GM23338 (cell line): ENCODE measurements at regions not wholly inside any gene's neighbourhood (a gene's known extent, or its start where the extent isn't known, plus 50 kb on each side); places are given as distances from the start of the nearest gene placed in this dataset.

Experiments used
- ATAC-seq: fragments of 200-7000 bp; cut with Tn5 transposase; 3 replicates; pipeline ENCODE4 v1.9.1; 2020
- DNase-seq: peaks from one replicate; pipeline ENCODE4 v3.0.0-alpha.2; 2015; ENCODE audit warnings: low spot score
- H2AFZ ChIP-seq: fragments of 200-600 bp; sonication (generic); 2 replicates; pipeline ENCODE4 v1.8.0; 2016; ENCODE audit warnings: antibody characterized with exemption, mild to moderate bottlenecking, moderate library complexity
- H3F3A ChIP-seq: fragments of 200-600 bp; sonication (generic); replicated peaks from 2 replicates; pipeline ENCODE4 v1.8.0; 2017; ENCODE audit warnings: antibody characterized with exemption, mixed run types, low read depth
- H3K27ac ChIP-seq: fragments of 200-600 bp; sonication (generic); 2 replicates; pipeline ENCODE4 v1.6.1; 2016; ENCODE audit warnings: low read depth
- H3K27me3 ChIP-seq: fragments of 200-600 bp; sonication (generic); 2 replicates; pipeline ENCODE4 v1.8.0; 2016; ENCODE audit warnings: mild to moderate bottlenecking, mixed run types, moderate library complexity; ENCODE audit not compliant: insufficient read depth
- H3K36me3 ChIP-seq: fragments of 200-600 bp; sonication (generic); 2 replicates; pipeline ENCODE4 v1.8.0; 2016; ENCODE audit warnings: mild to moderate bottlenecking; ENCODE audit not compliant: insufficient read depth
- H3K4me1 ChIP-seq: fragments of 200-600 bp; sonication (generic); 2 replicates; pipeline ENCODE4 v1.8.0; 2016; ENCODE audit warnings: mild to moderate bottlenecking, moderate library complexity; ENCODE audit not compliant: insufficient read depth
- H3K4me2 ChIP-seq: fragments of 200-600 bp; sonication (generic); 2 replicates; pipeline ENCODE4 v1.7.1; 2017; ENCODE audit warnings: mixed run types
- H3K4me3 ChIP-seq: fragments of 200-600 bp; sonication (generic); 2 replicates; pipeline ENCODE4 v1.6.1; 2016; ENCODE audit warnings: mixed run types
- H3K79me2 ChIP-seq: fragments of 200-600 bp; sonication (generic); replicated peaks from 2 replicates; pipeline ENCODE4 v1.8.0; 2017; ENCODE audit warnings: mild to moderate bottlenecking; ENCODE audit not compliant: insufficient read depth
- H3K9me2 ChIP-seq: fragments of 200-600 bp; sonication (generic); 2 replicates; pipeline ENCODE4 v1.8.0; 2017; ENCODE audit not compliant: insufficient read depth
- H4K20me1 ChIP-seq: fragments of 200-600 bp; sonication (generic); replicated peaks from 2 replicates; pipeline ENCODE4 v1.8.0; 2017; ENCODE audit warnings: mild to moderate bottlenecking; ENCODE audit not compliant: insufficient read depth
- H3K27ac Mint-ChIP-seq: 2 replicates; pipeline ENCODE4 v1.8.0; 2020; ENCODE audit warnings: inconsistent platforms, mild to moderate bottlenecking, moderate library complexity, mixed read lengths
- H3K27me3 Mint-ChIP-seq: 3 replicates; pipeline ENCODE4 v1.8.0; 2022; ENCODE audit warnings: low read depth, mild to moderate bottlenecking, moderate library complexity, mixed read lengths, inconsistent platforms; ENCODE audit not compliant: insufficient read depth, poor library complexity
- H3K36me3 Mint-ChIP-seq: 3 replicates; pipeline ENCODE4 v1.8.0; 2021; ENCODE audit warnings: low read depth, mild to moderate bottlenecking, inconsistent platforms, moderate library complexity, mixed read lengths
- H3K4me1 Mint-ChIP-seq: 3 replicates; pipeline ENCODE4 v1.8.0; 2020; ENCODE audit warnings: mild to moderate bottlenecking, inconsistent platforms, mixed read lengths
- H3K4me3 Mint-ChIP-seq: 3 replicates; pipeline ENCODE4 v1.8.0; 2021; ENCODE audit warnings: moderate library complexity, mild to moderate bottlenecking, inconsistent platforms, mixed read lengths
- H3K9me3 Mint-ChIP-seq: 3 replicates; pipeline ENCODE4 v1.8.0; 2020; ENCODE audit warnings: moderate library complexity, mild to moderate bottlenecking, inconsistent platforms, mixed read lengths
- CREB1 ChIP-seq: fragments of 250-450 bp; sonication (Bioruptor Pico); IDR thresholded peaks from 2 replicates; pipeline ENCODE4 v1.5.0; 2020; ENCODE audit warnings: low read depth, mild to moderate bottlenecking, moderate library complexity
- EZH2 ChIP-seq: fragments of 200-600 bp; sonication (generic); IDR thresholded peaks from one replicate; pipeline ENCODE4 v1.8.0; 2017; ENCODE audit warnings: antibody characterized with exemption, mild to moderate bottlenecking, low read depth; ENCODE audit not compliant: unreplicated experiment
- EZH2phosphoT487 ChIP-seq: fragments of 200-600 bp; sonication (generic); IDR thresholded peaks from one replicate; pipeline ENCODE4 v1.8.1; 2018; ENCODE audit warnings: antibody characterized with exemption; ENCODE audit not compliant: unreplicated experiment
- JUNB ChIP-seq: IDR thresholded peaks from one replicate; pipeline ENCODE4 v1.6.1; 2016; ENCODE audit warnings: antibody characterized with exemption; ENCODE audit not compliant: unreplicated experiment
- NANOG ChIP-seq: IDR thresholded peaks from 2 replicates; pipeline ENCODE4 v1.6.1; 2016; ENCODE audit warnings: antibody characterized with exemption, borderline replicate concordance
- POLR2AphosphoS5 ChIP-seq: IDR thresholded peaks from 2 replicates; pipeline ENCODE4 v1.6.1; 2016; ENCODE audit warnings: antibody characterized with exemption, low read depth
- STAT1 ChIP-seq: IDR thresholded peaks from one replicate; pipeline ENCODE4 v1.6.1; 2016; ENCODE audit warnings: antibody characterized with exemption; ENCODE audit not compliant: unreplicated experiment
- ZNF114 ChIP-seq: fragments of 250-450 bp; sonication (Bioruptor Pico); IDR thresholded peaks from 2 replicates; pipeline ENCODE4 v1.5.0; 2020; ENCODE audit warnings: mild to moderate bottlenecking, moderate library complexity
- ZNF331 ChIP-seq: fragments of 250-450 bp; sonication (Bioruptor Pico); IDR thresholded peaks from 2 replicates; pipeline ENCODE4 v1.5.0; 2020; ENCODE audit warnings: low read depth, mild to moderate bottlenecking, moderate library complexity
- TF ChIP-seq, protein P1 (sequence below), 2 experiments: fragments of 200-600 bp in 1 of 2; sonication (generic) in 1 of 2; conservative IDR thresholded peaks; 2 replicates each; pipeline versions ENCODE4 v1.5.1 to v1.6.1; 2016 to 2017; ENCODE audit warnings: antibody characterized with exemption in 2 of 2, low read depth in 2 of 2, mild to moderate bottlenecking in 2 of 2, moderate library complexity in 1 of 2
- TF ChIP-seq, protein P2 (sequence below): IDR thresholded peaks from 2 replicates; pipeline ENCODE4 v1.6.1; 2016; ENCODE audit warnings: antibody characterized with exemption
- TF ChIP-seq, protein P3 (sequence below): IDR thresholded peaks from one replicate; pipeline ENCODE4 v1.6.1; 2018; ENCODE audit warnings: antibody characterized with exemption; ENCODE audit not compliant: unreplicated experiment
- TF ChIP-seq, protein P4 (sequence below): fragments of 250-450 bp; sonication (Bioruptor Pico); IDR thresholded peaks from 2 replicates; pipeline ENCODE4 v1.5.0; 2020; ENCODE audit warnings: mild to moderate bottlenecking, moderate library complexity

DNA sequence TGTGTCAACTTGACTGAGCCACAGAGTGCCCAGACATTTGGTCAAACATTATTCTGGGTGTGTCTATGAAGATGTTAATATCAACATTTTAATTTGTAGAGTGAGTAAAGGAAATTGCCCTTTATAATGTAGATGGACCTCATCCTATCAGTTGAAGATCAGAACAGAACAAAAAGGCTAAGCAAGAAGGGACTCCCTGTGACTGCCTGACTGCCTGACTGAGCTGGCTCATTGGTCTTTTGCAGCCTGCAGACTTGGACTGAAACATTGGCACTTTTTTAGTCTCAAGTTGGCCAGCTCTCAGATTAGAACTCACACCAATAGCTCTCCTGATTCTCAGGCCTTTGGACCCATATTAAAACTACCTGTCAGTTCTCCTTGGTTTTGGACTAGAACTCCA, 600.4 kb upstream of the SLITRK6 start:
- Mint-ChIP-seq H3K27me3 (no peaks in the 10 kb centered on the region), H3K4me3 (no peak overlapping the region), H3K4me1 (peaks cover 6% of the 10 kb centered on the region; the same call in 2 of the 3 replicates), H3K27ac (peak overlapping the region; percentile 46; the same call in 1 of the 2 replicates), H3K9me3 (no peaks in the 10 kb centered on the region), H3K36me3 (no peaks in the 10 kb centered on the region)
- no peak overlapping the region for H3K4me3 ChIP-seq
- no peaks in the 10 kb centered on the region for H3K9me2 ChIP-seq
- H3K27me3 ChIP-seq = no peaks in the 10 kb centered on the region
- ATAC-seq = peak; percentile 51; the same call in 2 of the 3 replicates
- no peaks in the 10 kb centered on the region for H3F3A ChIP-seq
- no peaks in the 10 kb centered on the region for H3K79me2 ChIP-seq
- no peak overlapping the region for H3K4me2 ChIP-seq
- no peak for DNase-seq
- no peaks in the 10 kb centered on the region for H3K4me1 ChIP-seq
- no peaks in the 10 kb centered on the region for H3K36me3 ChIP-seq
- H2AFZ ChIP-seq = 0 out of 2 replicates have a peak overlapping the region, but pooled peaks have one; percentile 47
- TF ChIP-seq EZH2 (no peak), POLR2AphosphoS5 (no peak), STAT1 (no peak), NANOG (no peak), CREB1 (CRISPR knock-in tag) (no peak), ZNF331 (CRISPR knock-in tag) (no peak), JUNB (no peak), ZNF114 (CRISPR knock-in tag) (no peak), EZH2phosphoT487 (no peak)
- TF ChIP-seq, protein P1, sequence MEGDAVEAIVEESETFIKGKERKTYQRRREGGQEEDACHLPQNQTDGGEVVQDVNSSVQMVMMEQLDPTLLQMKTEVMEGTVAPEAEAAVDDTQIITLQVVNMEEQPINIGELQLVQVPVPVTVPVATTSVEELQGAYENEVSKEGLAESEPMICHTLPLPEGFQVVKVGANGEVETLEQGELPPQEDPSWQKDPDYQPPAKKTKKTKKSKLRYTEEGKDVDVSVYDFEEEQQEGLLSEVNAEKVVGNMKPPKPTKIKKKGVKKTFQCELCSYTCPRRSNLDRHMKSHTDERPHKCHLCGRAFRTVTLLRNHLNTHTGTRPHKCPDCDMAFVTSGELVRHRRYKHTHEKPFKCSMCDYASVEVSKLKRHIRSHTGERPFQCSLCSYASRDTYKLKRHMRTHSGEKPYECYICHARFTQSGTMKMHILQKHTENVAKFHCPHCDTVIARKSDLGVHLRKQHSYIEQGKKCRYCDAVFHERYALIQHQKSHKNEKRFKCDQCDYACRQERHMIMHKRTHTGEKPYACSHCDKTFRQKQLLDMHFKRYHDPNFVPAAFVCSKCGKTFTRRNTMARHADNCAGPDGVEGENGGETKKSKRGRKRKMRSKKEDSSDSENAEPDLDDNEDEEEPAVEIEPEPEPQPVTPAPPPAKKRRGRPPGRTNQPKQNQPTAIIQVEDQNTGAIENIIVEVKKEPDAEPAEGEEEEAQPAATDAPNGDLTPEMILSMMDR (conservative IDR thresholded peaks at IDR 0.05; ENCODE audit: low read depth in 2 of 2) = no peak
- TF ChIP-seq, protein P2, sequence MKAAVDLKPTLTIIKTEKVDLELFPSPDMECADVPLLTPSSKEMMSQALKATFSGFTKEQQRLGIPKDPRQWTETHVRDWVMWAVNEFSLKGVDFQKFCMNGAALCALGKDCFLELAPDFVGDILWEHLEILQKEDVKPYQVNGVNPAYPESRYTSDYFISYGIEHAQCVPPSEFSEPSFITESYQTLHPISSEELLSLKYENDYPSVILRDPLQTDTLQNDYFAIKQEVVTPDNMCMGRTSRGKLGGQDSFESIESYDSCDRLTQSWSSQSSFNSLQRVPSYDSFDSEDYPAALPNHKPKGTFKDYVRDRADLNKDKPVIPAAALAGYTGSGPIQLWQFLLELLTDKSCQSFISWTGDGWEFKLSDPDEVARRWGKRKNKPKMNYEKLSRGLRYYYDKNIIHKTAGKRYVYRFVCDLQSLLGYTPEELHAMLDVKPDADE = no peak
- TF ChIP-seq, protein P3, sequence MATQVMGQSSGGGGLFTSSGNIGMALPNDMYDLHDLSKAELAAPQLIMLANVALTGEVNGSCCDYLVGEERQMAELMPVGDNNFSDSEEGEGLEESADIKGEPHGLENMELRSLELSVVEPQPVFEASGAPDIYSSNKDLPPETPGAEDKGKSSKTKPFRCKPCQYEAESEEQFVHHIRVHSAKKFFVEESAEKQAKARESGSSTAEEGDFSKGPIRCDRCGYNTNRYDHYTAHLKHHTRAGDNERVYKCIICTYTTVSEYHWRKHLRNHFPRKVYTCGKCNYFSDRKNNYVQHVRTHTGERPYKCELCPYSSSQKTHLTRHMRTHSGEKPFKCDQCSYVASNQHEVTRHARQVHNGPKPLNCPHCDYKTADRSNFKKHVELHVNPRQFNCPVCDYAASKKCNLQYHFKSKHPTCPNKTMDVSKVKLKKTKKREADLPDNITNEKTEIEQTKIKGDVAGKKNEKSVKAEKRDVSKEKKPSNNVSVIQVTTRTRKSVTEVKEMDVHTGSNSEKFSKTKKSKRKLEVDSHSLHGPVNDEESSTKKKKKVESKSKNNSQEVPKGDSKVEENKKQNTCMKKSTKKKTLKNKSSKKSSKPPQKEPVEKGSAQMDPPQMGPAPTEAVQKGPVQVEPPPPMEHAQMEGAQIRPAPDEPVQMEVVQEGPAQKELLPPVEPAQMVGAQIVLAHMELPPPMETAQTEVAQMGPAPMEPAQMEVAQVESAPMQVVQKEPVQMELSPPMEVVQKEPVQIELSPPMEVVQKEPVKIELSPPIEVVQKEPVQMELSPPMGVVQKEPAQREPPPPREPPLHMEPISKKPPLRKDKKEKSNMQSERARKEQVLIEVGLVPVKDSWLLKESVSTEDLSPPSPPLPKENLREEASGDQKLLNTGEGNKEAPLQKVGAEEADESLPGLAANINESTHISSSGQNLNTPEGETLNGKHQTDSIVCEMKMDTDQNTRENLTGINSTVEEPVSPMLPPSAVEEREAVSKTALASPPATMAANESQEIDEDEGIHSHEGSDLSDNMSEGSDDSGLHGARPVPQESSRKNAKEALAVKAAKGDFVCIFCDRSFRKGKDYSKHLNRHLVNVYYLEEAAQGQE = no peak
- TF ChIP-seq, protein P4, sequence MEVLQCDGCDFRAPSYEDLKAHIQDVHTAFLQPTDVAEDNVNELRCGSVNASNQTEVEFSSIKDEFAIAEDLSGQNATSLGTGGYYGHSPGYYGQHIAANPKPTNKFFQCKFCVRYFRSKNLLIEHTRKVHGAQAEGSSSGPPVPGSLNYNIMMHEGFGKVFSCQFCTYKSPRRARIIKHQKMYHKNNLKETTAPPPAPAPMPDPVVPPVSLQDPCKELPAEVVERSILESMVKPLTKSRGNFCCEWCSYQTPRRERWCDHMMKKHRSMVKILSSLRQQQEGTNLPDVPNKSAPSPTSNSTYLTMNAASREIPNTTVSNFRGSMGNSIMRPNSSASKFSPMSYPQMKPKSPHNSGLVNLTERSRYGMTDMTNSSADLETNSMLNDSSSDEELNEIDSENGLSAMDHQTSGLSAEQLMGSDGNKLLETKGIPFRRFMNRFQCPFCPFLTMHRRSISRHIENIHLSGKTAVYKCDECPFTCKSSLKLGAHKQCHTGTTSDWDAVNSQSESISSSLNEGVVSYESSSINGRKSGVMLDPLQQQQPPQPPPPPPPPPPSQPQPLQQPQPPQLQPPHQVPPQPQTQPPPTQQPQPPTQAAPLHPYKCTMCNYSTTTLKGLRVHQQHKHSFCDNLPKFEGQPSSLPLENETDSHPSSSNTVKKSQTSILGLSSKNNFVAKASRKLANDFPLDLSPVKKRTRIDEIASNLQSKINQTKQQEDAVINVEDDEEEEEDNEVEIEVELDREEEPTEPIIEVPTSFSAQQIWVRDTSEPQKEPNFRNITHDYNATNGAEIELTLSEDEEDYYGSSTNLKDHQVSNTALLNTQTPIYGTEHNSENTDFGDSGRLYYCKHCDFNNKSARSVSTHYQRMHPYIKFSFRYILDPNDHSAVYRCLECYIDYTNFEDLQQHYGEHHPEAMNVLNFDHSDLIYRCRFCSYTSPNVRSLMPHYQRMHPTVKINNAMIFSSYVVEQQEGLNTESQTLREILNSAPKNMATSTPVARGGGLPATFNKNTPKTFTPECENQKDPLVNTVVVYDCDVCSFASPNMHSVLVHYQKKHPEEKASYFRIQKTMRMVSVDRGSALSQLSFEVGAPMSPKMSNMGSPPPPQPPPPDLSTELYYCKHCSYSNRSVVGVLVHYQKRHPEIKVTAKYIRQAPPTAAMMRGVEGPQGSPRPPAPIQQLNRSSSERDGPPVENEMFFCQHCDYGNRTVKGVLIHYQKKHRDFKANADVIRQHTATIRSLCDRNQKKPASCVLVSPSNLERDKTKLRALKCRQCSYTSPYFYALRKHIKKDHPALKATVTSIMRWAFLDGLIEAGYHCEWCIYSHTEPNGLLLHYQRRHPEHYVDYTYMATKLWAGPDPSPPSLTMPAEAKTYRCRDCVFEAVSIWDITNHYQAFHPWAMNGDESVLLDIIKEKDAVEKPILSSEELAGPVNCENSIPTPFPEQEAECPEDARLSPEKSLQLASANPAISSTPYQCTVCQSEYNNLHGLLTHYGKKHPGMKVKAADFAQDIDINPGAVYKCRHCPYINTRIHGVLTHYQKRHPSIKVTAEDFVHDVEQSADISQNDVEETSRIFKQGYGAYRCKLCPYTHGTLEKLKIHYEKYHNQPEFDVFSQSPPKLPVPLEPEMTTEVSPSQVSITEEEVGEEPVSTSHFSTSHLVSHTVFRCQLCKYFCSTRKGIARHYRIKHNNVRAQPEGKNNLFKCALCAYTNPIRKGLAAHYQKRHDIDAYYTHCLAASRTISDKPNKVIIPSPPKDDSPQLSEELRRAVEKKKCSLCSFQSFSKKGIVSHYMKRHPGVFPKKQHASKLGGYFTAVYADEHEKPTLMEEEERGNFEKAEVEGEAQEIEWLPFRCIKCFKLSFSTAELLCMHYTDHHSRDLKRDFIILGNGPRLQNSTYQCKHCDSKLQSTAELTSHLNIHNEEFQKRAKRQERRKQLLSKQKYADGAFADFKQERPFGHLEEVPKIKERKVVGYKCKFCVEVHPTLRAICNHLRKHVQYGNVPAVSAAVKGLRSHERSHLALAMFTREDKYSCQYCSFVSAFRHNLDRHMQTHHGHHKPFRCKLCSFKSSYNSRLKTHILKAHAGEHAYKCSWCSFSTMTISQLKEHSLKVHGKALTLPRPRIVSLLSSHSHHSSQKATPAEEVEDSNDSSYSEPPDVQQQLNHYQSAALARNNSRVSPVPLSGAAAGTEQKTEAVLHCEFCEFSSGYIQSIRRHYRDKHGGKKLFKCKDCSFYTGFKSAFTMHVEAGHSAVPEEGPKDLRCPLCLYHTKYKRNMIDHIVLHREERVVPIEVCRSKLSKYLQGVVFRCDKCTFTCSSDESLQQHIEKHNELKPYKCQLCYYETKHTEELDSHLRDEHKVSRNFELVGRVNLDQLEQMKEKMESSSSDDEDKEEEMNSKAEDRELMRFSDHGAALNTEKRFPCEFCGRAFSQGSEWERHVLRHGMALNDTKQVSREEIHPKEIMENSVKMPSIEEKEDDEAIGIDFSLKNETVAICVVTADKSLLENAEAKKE = no peak
- no peaks in the 10 kb centered on the region for H4K20me1 ChIP-seq
- no peak overlapping the region for H3K27ac ChIP-seq
